HUDEP-2 (cell line): ENCODE measurements at regions not wholly inside any gene's neighbourhood (a gene's known extent, or its start where the extent isn't known, plus 50 kb on each side); places are given as distances from the start of the nearest gene placed in this dataset.
"Not testable (repeated sequence)": the region's sequence is repeated elsewhere in the genome, so short reads cannot be mapped to it uniquely, and the experiment has no call there.

Experiments used
- DNase-seq, 76 experiments: peaks; one replicate each; lab custom pipeline; 2025; ENCODE audit not compliant: unreplicated experiment in 76 of 76; lab: John Stamatoyannopoulos, UW

DNA sequence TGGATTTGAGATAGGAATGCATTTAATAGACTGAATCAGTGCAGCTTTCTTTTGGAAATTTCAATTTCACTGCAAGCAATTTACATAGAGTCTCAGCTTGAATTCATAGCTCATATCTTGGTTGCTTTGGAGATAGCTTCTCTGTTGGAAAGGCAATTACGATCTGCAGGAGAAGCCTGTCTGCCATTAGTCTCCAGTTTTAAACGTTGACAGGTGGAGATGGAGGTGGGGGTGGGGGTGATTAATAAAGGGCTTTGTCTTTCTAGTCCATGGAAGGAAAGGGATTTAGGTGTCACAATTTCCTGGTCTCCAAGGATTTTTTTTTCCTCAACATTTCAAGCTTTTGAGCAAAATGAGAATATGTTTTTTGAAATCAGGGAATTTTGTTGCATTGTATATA lies 184.7 kb downstream of the CARTPT start:
- DNase-seq: no peak

DNA sequence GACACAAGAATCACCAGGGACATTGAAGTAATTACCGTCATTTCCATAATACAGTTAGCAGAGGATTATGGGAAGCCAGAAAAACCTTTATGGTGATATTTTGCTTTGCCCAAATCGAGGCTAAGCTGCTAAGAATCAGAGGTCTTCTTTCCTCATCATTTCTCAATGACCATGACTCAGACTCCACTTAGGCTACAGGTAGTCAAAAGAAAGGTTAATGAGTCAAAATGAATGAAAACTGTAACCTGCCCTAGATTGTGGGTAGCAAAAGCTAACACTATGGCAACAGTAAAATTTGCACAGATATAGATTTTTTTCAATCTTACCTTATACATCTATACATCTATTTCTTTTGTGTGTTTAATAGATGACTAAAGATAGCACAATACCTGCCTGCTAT lies 185.8 kb downstream of the CARTPT start:
- DNase-seq: no peak

DNA sequence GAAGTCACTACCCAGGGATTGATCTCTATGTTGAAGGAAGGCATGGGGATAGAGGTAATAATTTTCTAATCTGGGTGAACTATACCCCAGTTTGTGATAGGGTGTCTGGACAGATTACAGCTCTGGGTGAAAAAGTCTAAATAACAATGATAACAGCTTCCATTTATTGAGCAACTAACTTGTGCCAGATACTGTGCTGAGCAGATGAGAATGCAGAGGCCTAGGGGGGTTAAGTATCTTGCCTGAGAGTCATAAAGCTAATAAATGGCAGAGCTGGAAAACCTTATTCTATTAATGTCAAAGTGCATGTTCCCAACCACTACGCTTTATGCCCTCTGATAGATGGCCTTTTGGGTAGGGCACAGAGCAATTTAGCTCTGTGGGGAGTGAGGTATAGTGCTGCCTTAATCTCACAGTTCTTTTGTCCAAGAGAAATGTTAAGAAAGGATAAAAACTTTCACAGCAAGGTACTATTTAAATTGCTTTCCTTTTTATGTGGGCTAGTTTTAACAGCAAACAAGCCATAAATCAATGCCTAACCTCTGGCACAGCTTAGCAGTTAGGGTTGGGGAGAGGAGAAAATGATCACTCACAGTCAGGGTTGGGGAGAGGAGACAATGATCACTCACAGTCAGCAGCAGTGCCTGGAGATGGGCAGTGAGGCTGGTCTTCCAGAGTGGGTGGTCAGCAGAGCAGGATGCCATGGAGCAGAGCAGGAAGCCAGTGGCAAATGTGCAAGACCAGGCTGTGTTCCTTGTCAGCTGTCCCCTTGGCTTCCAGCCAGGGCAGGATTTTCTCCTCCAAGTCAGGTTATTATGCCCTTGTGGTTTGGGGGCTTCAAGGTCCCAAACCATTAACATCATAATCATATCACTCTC lies 187.0 kb downstream of the CARTPT start:
- DNase-seq: no peak

DNA sequence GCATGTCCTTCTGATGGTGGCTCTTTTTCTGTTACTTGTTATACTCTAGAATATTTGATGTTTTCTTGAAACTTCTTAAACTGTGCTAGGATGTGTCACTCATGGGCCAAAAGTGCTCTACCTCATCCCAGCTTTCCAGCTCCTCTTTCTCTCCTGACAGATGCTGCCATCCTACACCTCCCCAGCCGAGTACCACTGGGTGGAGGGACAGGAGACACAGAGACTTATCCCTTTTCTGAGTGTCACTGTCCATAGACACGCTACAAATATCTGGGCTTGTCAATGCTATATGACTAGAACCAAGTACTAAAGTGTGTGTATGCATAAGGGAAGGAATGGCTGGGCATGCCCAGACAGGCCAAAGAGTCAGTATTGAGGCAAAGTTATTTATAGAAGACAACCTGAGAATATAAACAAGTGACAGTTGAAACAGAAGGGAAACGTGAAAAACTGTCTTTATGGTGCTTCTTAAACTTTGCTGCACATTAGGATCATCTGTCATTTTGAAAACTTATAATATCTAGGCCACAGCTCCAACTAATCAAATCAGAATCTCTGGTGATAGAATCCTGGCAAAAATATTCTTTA lies 188.0 kb downstream of the CARTPT start:
- DNase-seq: no peak

DNA sequence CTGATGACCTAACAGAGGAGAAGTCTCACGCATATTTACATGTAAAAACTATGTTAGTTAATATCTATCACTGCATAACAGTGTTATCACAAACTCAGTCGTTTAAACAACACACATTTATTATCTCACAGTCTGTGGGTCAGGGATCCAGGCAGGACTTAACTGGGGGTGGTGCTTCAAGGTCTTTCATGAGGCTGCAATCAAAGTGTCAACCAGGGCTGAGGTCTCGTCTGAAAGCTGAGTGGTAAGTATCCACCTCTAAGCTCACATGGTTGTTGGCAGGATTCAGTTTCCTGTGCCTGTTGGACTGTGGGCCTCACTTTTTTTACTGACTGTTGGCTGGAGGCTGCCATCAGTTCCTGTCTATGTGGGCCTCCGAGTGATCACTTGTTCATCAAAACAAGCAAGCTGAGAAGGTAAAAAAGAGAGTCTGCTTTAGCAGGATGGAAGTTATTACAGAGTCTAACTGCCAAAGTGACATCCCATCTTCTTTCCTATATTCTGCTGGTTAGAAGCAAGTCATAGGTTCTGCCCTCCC lies 188.6 kb downstream of the CARTPT start:
- no peak for DNase-seq

DNA sequence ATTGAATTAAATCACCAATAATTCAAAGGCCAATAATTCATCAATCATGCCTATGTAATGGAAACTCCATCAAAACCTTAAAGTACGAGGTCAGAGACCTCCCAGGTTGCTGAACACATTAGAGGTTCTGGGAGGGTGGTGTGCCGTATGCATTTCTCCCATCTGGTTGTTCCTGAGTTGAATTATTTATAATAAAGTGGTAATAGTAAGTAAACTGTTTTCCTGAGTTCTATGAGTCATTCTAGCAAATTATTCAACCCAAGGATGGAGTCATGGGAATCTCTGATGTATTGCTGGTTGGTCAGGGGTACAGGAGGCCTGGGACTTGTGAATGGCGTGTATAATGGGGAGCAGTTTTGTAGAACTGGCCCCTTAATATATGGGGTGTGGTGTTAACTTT lies 191.7 kb downstream of the CARTPT start:
- DNase-seq: no peak

DNA sequence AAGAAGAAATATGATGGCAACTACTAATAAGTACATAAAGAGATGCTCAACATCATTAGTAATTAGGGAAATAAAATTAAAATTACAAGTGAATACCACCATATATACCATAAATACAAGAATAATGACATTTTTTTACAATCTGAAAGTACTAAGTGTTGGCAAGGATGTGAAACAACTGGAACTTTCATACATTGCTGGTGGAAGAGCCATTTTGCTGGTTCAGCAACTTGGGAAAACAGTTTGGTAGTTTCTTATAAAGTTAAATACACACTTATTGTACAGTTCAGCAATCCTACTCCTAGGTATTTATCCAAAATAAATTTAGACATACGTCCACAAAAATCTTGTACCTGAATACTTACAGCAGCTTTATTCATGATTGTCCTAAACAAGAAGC lies 192.9 kb downstream of the CARTPT start:
- DNase-seq: no peak

DNA sequence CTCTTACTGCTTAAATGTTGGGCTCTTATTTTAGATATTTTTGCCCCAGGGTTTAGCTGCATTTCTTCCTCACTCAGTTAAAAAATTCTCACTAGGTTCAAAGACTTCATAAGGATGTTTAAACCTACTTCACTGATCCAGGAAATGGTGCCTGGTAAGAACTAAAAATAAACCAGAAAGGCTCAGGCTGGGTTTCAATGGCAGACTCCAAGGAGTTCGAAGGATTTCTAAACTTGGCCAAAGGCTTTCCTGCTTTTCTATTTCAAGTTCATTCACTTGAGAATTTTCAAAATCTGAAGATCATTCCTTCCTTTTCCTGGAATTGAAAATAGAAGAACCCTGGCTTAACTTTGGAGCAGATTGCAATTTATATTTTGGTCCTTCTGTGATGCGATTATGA lies 193.0 kb upstream of the MAP1B start:
- no peak for DNase-seq

DNA sequence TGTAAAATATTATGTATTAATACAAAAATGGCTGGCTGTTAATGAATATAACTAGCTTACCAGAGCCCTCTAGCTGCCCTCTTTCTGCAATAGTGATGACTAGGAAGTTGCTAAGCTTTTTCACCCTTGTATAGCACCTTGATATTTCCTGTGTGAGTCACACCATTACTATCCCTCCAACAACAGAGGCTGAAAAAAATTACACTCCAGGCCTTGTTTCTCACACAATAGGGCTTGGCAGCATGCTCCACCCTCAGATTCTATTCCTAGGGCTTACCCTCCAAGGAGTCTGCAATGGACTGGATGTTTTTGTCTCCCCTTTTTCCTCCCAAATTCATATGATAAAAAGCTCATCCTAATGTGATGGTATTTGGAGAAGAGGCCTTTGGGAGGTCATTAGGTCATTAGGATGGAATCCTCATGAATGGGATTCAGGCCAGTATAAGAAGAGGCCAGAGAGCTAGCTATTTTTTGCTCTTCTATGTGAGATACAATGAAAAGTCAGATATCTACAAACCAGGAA lies 184.6 kb upstream of the MAP1B start:
- no peak for DNase-seq

DNA sequence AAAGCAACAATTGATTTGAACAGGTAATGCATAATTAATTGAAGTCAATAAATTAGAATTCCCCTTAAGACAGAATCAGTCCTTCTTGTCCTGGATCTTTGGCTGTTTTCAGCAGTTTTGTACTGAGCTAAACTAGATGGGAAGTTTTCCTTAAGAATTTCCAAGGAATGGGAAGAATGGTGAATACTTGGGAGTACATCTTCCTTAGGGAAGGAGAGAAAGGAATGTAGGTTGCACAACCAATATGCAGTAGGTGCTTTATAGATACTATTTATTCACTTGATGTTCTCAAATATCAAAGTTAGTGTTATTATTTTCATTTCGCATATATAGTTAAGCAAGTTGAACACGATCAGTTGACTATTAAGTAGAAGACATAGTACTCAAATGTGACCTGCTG lies 183.5 kb upstream of the MAP1B start:
- DNase-seq: no peak

DNA sequence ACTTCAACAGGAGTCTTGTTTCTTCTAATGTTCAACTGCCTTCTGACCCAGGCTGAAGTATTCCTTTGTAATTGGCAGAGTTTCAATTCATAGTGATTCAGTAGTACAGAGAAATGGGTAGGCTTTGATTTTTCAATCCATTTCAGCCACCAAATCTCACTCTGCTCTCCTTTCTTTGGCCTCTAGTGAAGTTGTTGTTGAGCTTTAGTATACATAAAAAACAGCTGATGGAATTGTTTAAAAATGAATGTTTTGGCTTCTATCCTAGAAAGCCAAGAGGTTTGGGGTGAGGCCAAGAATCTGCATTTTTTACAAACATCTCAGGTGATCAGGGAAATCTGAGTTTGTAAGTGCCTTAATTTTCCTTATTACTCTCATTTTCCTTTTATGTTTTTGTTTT lies 182.9 kb upstream of the MAP1B start:
- DNase-seq: no peak

DNA sequence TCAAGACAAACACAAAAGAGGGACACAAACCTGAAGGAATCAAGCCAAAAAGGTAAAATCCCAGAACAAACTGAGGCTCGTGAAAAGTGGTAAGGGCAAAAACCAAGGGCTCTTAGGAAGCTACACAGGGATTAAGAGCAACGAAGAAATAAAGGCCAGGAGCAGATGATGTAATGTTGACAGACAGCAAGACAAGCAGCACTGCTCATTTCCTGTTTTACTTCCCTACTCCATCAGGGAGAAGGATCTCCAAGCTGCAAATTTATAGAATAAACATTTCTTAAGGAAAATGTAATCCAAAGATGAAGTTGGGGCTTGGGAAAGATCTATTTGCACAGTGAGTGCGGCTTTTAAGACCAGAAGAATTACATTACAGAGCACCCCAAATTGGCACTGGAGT lies 182.3 kb upstream of the MAP1B start:
- no peak for DNase-seq

DNA sequence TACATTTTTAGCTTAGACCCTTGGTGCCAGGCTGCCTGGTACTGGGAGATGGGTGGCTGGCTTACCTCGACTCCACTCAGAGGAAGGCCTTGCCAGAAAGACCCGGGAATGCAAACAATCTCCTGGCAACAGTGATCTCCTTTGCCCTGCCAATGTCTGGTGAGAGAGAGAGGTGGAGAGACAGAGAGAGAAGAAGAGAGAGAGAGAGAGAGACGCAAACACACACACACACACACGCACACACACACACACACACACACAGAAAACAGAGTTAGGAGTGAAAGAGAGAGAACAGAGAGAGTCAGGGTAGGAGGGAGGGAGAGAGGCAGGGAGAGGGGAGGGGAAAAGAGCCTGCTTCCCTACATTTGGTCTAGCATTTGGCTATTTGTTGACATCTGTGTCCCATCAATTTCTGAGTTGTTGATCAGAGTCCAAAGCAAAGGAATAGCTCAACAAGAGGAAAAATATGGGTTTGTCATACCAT lies 181.6 kb upstream of the MAP1B start:
- DNase-seq: no peak

DNA sequence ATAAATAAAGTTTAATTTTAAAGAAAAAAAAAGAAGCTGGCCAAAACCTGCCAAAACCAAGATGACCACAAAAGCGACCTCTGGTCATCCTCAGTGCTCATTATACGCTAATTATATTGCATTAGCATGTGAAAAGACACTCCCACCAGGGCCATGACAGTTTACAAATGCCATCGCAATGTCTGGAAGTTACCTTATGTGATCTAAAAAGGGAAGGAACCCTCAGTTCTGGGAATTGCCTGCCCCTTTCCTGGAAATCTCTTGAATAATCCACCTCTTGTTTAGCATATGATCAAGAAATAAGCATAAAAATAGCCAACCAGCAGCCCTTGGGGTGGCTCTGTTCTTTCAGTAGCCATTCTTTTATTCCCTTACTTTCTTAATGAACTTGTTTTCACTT lies 178.3 kb upstream of the MAP1B start:
- no peak for DNase-seq

DNA sequence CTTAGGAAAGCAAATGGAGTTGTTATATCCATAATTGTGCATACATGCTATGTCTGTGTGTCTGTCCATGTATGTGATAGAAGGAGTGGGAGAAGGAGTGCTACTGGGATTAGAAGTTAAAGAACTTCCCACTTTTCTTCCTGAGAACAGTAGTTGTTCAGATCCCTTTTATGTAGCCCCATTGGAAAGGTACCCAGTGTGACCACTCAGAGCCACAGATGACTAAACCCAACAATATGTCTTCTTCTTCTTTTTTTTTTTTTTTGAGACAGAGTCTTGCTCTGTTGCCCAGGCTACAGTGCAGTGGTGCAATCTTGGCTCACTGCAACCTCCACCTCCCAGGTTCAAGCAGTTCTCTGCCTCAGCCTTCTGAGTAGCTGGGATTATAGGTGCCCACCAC lies 176.7 kb upstream of the MAP1B start:
- not testable (repeated sequence) for DNase-seq

DNA sequence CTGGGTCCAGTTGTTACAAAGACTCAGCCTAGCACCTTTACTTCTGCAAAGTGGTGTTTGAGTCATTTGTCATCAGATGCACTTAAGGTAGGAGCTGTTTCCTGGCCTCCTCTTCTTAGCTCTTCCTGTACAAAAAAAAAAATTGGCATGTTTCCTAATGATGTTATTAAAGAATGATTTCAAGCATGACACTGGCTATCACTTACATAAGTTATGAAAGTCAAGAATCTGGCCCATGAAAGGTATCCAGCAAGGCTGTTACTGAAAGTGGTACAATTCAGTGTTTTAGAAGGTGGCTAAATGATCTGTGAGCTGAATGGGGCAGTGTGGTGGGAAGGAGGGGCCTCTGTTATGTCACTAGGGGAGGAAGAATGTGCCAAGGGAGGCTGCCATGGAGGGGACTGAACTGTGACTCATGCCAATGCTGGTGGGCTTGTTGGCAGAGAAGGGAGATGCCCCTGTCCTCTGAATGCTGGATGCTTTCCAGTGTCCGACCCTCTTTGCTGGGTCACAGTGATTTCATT lies 175.1 kb upstream of the MAP1B start:
- peak in 1 of 76 experiments; percentile 0 for DNase-seq

DNA sequence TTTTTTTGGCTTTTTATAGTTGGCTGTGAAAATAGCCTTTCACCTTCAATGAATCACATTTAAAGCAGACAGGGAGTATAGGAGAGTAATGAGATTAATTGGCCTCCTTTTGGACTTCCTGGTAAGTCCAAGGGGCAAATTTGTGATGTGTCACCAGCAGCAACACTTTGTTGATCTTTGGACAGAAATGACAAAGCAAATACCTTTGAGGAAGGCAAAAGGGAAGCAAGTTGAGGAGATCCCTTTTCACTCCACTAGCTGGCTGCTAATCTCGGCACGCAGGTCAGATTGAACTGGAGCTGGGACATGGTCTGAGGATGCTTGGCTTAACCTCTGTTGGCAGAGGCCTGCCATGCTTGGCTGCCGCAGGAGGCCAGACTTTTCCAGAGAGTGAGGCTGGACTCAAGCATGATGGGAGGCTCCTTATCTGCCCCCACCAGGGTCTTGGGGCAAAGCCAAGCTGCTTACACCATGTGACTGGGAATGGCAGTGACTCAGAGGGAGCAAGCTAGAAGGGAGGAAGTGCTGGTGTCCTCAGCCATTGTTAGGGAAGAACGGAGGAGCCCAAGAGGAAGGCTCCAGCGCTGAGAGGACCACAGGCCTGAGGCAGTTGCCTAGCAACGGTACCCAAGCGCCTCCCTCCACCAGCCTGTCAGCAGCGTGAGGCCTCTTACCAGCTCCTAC lies 174.5 kb upstream of the MAP1B start:
- DNase-seq: peak in 18 of 76 experiments; percentile 2 to 50 (median 12)

DNA sequence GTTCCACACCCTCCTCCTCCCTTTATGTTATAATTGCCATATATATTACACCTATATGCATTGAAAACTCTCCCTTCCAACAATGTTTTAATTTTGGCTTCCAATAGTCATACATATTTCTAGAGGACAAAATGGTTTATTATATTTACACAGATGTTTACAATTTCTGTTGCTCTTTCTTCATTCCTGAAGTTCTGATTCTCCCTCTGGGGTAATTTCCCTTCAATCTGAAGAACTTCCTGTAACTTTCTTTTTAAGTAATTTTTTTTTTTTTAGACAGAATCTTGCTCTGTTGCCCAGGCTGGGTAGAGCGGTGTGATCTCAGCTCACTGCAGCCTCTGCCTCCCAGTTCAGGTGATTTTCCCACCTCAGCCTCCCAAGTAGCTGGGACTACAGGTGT lies 173.0 kb upstream of the MAP1B start:
- no peak for DNase-seq

DNA sequence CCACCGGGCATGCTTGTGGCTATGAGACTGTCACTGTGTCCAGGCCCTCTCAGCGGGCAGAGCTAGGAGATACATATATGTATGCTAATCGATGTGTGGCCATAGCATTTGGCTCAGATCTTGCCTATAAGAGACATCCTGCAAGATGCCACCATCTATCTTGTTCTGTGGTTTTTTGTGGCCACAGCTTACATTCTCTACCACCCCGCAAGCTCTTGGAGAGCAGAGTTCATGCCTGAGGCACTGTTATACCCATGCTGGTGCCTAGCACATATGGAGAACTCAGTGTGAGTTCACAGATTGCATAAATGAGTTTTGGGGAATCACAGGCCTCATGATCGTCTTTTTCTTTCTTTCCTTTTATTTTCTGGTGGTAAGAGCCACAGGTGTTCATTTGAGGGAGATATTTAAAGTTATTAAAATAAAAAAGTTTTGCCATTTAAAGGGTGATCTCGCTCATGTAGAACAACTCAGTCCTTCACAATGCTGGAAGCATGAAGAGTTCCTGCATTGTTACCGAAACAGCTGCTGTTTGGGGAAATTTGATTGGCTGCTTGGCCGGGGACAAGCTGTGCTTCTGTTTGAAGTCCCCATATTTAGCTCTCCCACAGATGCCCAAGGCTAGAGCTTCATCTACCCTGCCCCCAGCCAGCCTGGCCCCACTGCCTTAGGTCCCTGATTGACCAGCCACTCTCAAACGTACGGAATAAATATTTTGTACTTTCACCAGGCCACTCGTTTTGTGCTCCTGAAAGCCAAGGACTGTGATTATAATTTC lies 169.2 kb upstream of the MAP1B start:
- no peak for DNase-seq

DNA sequence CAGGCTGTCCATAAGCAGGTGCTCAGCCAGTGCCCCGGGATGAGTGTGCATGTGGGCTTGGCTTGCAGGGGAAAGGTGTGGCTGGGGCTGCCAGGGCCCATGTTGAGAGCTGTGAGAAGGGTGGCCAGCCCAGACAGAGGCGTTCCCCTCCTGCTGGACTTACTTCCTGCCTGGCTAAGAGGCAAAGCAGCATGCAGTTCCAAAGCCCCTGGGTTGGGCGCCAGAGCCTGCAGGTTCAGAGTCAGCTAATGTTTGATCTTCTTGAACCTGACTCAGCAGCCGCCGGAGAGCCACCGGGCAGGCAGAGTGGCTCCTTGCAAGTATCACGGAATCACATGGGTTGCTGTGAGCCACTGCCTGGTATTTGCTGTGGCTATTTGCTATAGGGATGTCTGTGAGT lies 168.4 kb upstream of the MAP1B start:
- DNase-seq: no peak
